ENCODE measurements at regions not wholly inside any gene's neighbourhood (a gene's known extent, or its start where the extent isn't known, plus 50 kb on each side); places are given as distances from the start of the nearest gene placed in this dataset.

DNA sequence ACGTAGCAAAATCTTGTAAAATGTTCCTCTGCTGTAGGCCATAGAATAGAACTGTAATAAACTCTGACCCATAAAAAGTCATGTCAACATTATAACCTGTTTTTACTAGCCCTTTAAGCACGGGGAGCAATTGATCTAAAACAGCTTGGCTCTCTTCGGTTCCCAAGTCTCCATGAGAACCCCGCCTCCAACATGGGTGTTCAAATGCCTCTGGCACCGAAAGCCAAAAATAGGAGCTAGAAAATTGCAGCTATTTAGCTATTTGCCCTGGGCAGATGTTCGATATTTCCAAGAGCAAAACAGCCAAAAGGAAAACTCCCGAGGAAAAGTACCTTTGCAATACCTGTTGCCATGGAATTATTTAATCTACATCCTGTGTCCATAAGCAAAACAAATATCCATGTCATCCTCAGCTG is 563.1 kb downstream of the EFNB2 start:
- DNase-seq (peak in 1 of 3 donors; percentile 67), ATAC-seq (peak; percentile 94)

GRCh38 chr13:105971738-105972137 is 563.7 kb downstream of the EFNB2 start:
- intact Hi-C loops (cut with DNase I, micrococcal nuclease), result no loop called here
- DNase-seq (no peak), ATAC-seq (peak; percentile 58)
- no peaks in the 10 kb centered on the region for H3K36me3 ChIP-seq (ENCODE audit: low read depth)
- no peaks in the 10 kb centered on the region for H3K9me3 ChIP-seq
- TF ChIP-seq, protein P1, sequence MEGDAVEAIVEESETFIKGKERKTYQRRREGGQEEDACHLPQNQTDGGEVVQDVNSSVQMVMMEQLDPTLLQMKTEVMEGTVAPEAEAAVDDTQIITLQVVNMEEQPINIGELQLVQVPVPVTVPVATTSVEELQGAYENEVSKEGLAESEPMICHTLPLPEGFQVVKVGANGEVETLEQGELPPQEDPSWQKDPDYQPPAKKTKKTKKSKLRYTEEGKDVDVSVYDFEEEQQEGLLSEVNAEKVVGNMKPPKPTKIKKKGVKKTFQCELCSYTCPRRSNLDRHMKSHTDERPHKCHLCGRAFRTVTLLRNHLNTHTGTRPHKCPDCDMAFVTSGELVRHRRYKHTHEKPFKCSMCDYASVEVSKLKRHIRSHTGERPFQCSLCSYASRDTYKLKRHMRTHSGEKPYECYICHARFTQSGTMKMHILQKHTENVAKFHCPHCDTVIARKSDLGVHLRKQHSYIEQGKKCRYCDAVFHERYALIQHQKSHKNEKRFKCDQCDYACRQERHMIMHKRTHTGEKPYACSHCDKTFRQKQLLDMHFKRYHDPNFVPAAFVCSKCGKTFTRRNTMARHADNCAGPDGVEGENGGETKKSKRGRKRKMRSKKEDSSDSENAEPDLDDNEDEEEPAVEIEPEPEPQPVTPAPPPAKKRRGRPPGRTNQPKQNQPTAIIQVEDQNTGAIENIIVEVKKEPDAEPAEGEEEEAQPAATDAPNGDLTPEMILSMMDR (IDR thresholded peaks at IDR 0.05), result no peak
- no peak overlapping the region for H3K4me3 ChIP-seq
- peaks cover 10% of the 10 kb centered on the region for H3K4me1 ChIP-seq (ENCODE audit: low read depth)

More for the DNA sequence above, 563.1 kb downstream of the EFNB2 start:
- H3K36me3 ChIP-seq (ENCODE audit: low read depth), result no peaks in the 10 kb centered on the region
- peaks cover 10% of the 10 kb centered on the region for H3K4me1 ChIP-seq (ENCODE audit: low read depth)
- intact Hi-C loops (cut with DNase I, micrococcal nuclease), result no loop called here
- no peak overlapping the region for H3K4me3 ChIP-seq
- no peaks in the 10 kb centered on the region for H3K9me3 ChIP-seq
- TF ChIP-seq, protein P1 (IDR thresholded peaks at IDR 0.05), result no peak

- Histone ChIP-seq H3K36me3 (ENCODE audit: low read depth) (no peaks in the 10 kb centered on the region), H3K9me3 (no peaks in the 10 kb centered on the region), H3K4me1 (ENCODE audit: low read depth) (peaks cover 10% of the 10 kb centered on the region), H3K4me3 (no peak overlapping the region)
- TF ChIP-seq, protein P1 (IDR thresholded peaks at IDR 0.05), result no peak
- no peak for DNase-seq
- ATAC-seq, result no peak
- intact Hi-C loops (cut with DNase I, micrococcal nuclease), result no loop called here
Observed at GRCh38 chr13:105971312-105971711, 564.1 kb downstream of the EFNB2 start.

DNA sequence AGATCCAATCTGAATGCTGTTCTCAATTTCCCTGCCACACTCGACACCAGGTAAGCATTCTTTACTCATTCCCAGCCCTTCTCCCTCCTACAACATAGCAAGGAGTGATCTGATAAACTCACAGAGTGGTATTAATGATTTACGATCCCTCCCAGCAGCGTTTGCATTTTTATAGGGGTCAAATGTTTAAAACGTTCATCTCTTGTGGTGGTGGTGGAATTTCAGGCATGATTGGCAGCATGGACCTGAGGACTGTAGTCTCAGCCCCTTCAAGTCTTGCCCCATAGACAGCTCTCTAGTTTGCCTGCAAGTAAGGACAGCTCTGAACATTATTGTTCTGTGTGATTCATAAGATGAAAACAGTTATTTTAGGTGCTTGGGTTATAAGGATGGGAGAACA is 565.7 kb downstream of the EFNB2 start:
- TF ChIP-seq, protein P1 (IDR thresholded peaks at IDR 0.05), result no peak
- no peaks in the 10 kb centered on the region for H3K9me3 ChIP-seq
- ATAC-seq, result peak; percentile 37

GRCh38 chr13:105965910-105966309 is 569.6 kb downstream of the EFNB2 start:
- DNase-seq (no peak), ATAC-seq (no peak)
- Histone ChIP-seq H3K4me1 (ENCODE audit: low read depth) (no peaks in the 10 kb centered on the region), H3K36me3 (ENCODE audit: low read depth) (no peaks in the 10 kb centered on the region), H3K4me3 (no peak overlapping the region), H3K9me3 (no peaks in the 10 kb centered on the region)
- TF ChIP-seq, protein P1 (IDR thresholded peaks at IDR 0.05), result no peak
- intact Hi-C loops (cut with DNase I, micrococcal nuclease), result no loop called here

More for the DNA sequence above, 565.7 kb downstream of the EFNB2 start:
- Histone ChIP-seq H3K36me3 (ENCODE audit: low read depth) (no peaks in the 10 kb centered on the region), H3K4me1 (ENCODE audit: low read depth) (peaks cover 10% of the 10 kb centered on the region), H3K4me3 (no peak overlapping the region)
- DNase-seq, result no peak
- intact Hi-C loops (cut with DNase I, micrococcal nuclease), result no loop called here

- peak; percentile 85 for ATAC-seq
- intact Hi-C loops (cut with DNase I, micrococcal nuclease), result no loop called here
Observed at GRCh38 chr13:105962080-105962479, 573.4 kb downstream of the EFNB2 start.

More at GRCh38 chr13:105962080-105962479, 573.4 kb downstream of the EFNB2 start:
- TF ChIP-seq, protein P1 (IDR thresholded peaks at IDR 0.05), result no peak
- H3K36me3 ChIP-seq (ENCODE audit: low read depth), result no peaks in the 10 kb centered on the region
- no peak overlapping the region for H3K4me3 ChIP-seq
- no peaks in the 10 kb centered on the region for H3K9me3 ChIP-seq
- no peaks in the 10 kb centered on the region for H3K4me1 ChIP-seq (ENCODE audit: low read depth)
- peak in 1 of 3 donors; percentile 23 for DNase-seq
